ENCODE measurements at regions not wholly inside any gene's neighbourhood (a gene's known extent, or its start where the extent isn't known, plus 50 kb on each side); places are given as distances from the start of the nearest gene placed in this dataset.

DNA sequence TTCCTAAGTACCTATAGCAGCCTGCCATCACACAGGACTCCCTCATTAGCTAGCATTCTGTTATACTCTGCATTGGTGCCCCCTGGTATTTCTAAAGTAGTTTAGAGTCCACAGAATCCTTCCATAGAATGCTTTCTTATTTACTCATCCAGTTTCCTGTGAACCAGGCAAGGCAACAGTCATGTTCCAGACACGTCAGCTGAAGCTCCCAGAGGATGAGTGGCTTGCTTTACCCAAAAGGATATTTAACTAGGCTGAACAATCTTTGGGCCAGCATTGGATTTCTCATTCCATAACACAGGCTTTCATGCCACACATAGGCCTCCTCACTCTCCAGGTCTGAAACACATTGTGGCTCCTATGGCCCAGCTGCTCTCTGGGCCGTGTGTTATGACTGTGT is 203.8 kb upstream of the MAP3K7 start:
- Histone ChIP-seq H3K4me3 (ENCODE audit: low read depth in 1 of 3, low read length in 3 of 3) (no peak overlapping the region), H3K27me3 (ENCODE audit: control insufficient read depth in 4 of 4, insufficient read depth in 4 of 4, low read length in 3 of 4) (no peaks in the 10 kb centered on the region), H3K27ac (ENCODE audit: low read depth in 1 of 2, low read length in 2 of 2) (no peak overlapping the region), H3K36me3 (ENCODE audit: control insufficient read depth in 4 of 4, insufficient read depth in 3 of 4, low read depth in 1 of 4, low read length in 3 of 4) (no peaks in the 10 kb centered on the region), H3K9ac (ENCODE audit: low read depth in 1 of 2, low read length in 2 of 2) (no peak overlapping the region), H3K9me3 (ENCODE audit: control insufficient read depth in 4 of 4, low read length in 3 of 4) (no peaks in the 10 kb centered on the region), H3K4me1 (ENCODE audit: control insufficient read depth in 4 of 4, insufficient read depth in 4 of 4, low read length in 3 of 4) (no peaks in the 10 kb centered on the region)
- no peak for DNase-seq (ENCODE audit: low spot score)
- TF ChIP-seq TAF1 (conservative IDR thresholded peaks at IDR 0.05) (no peak), FOXA1 (IDR thresholded peaks at IDR 0.05) (no peak), EGR1 (IDR thresholded peaks at IDR 0.05; ENCODE audit: low read depth in 2 of 2) (no peak), RAD21 (IDR thresholded peaks at IDR 0.05) (no peak)
- WGBS, result 71% methylated on average over 2 of the region's 2 CpGs

- no peaks in the 10 kb centered on the region for H3K36me3 ChIP-seq (ENCODE audit: control insufficient read depth in 4 of 4, insufficient read depth in 3 of 4, low read depth in 1 of 4, low read length in 3 of 4)
- no peak overlapping the region for H3K9ac ChIP-seq (ENCODE audit: low read depth in 1 of 2, low read length in 2 of 2)
- no peaks in the 10 kb centered on the region for H3K4me1 ChIP-seq (ENCODE audit: control insufficient read depth in 4 of 4, insufficient read depth in 4 of 4, low read length in 3 of 4)
- no peak for DNase-seq (ENCODE audit: low spot score)
- no peak for TF ChIP-seq SP1 (IDR thresholded peaks at IDR 0.05)
- no peak for TF ChIP-seq HNF4G (IDR thresholded peaks at IDR 0.05)
- TF ChIP-seq, protein P1, sequence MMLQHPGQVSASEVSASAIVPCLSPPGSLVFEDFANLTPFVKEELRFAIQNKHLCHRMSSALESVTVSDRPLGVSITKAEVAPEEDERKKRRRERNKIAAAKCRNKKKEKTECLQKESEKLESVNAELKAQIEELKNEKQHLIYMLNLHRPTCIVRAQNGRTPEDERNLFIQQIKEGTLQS (IDR thresholded peaks at IDR 0.05), result no peak
- no peak for TF ChIP-seq REST (IDR thresholded peaks at IDR 0.05)
- no peak for TF ChIP-seq NR2F2 (IDR thresholded peaks at IDR 0.05)
- no peak for TF ChIP-seq HNF4A (conservative IDR thresholded peaks at IDR 0.05)
- TF ChIP-seq RAD21 (IDR thresholded peaks at IDR 0.05), result no peak
- TF ChIP-seq ZBTB33 (IDR thresholded peaks at IDR 0.05), result no peak
- TF ChIP-seq CTCF (IDR thresholded peaks at IDR 0.05; ENCODE audit: low read depth, low read length, missing input control), result no peak
- no peak for TF ChIP-seq GABPA (IDR thresholded peaks at IDR 0.05 in 1 of 2, conservative IDR thresholded peaks at IDR 0.05 in 1 of 2)
- TF ChIP-seq FOXA2 (IDR thresholded peaks at IDR 0.05), result no peak
- no peaks in the 10 kb centered on the region for H3K9me3 ChIP-seq (ENCODE audit: control insufficient read depth in 4 of 4, low read length in 3 of 4)
- no peak overlapping the region for H3K4me3 ChIP-seq (ENCODE audit: low read depth in 1 of 3, low read length in 3 of 3)
- H3K27ac ChIP-seq (ENCODE audit: low read depth in 1 of 2, low read length in 2 of 2), result no peak overlapping the region
- H3K27me3 ChIP-seq (ENCODE audit: control insufficient read depth in 4 of 4, insufficient read depth in 4 of 4, low read length in 3 of 4), result no peaks in the 10 kb centered on the region
- WGBS, result 53% methylated on average over 7 of the region's 7 CpGs
These were observed 203.2 kb upstream of the MAP3K7 start for GRCh38 chr6:90790058-90790457.

Data from liver (tissue), 8 donors.